ENCODE measurements at regions not wholly inside any gene's neighbourhood (a gene's known extent, or its start where the extent isn't known, plus 50 kb on each side); places are given as distances from the start of the nearest gene placed in this dataset.

GRCh38 chr18:64490207-64490606 lies 341.3 kb upstream of the LINC00305 start:
- no peak overlapping the region for H3K27ac ChIP-seq (ENCODE audit: low read depth, low read length, poor library complexity, severe bottlenecking)
- POLR2A ChIA-PET = interaction anchor here (0.6 to 1.1 kb wide), 2 partner anchors 51 to 289 kb away, joined by 4 read pairs; no protein-coding TSS in a partner anchor
- no peaks in the 10 kb centered on the region for H3K79me2 ChIP-seq (ENCODE audit: insufficient read depth, low read depth, low read length)
- H3K4me1 ChIP-seq (ENCODE audit: insufficient read depth, low read length, poor library complexity, severe bottlenecking) = no peaks in the 10 kb centered on the region
- no peak overlapping the region for H3K4me3 ChIP-seq (ENCODE audit: low read depth, low read length, poor library complexity, severe bottlenecking)
- intact Hi-C loops (cut with micrococcal nuclease; ENCODE audit: unreplicated experiment) = no loop called here
- no TSS peak for BruUV-seq (replicated peaks)
- no peaks in the 10 kb centered on the region for H3K9me2 ChIP-seq (ENCODE audit: insufficient read depth, low read length)
- CTCF ChIA-PET (ENCODE audit: unreplicated experiment) = no interaction called here
- no peak for DNase-seq (ENCODE audit: low spot score)
- no peaks in the 10 kb centered on the region for H3K9me3 ChIP-seq (ENCODE audit: low read length)
- H3K36me3 ChIP-seq (ENCODE audit: insufficient read depth, low read length) = no peaks in the 10 kb centered on the region
- no peak overlapping the region for H2AFZ ChIP-seq (ENCODE audit: low read length)
- H3K4me2 ChIP-seq (ENCODE audit: low read length) = no peak overlapping the region
- TF ChIP-seq EZH2phosphoT487 (IDR thresholded peaks at IDR 0.05; ENCODE audit: borderline replicate concordance, low read depth, low read length) (no peak), CTCF (conservative IDR thresholded peaks at IDR 0.05; ENCODE audit: low read length) (no peak)
- H4K20me1 ChIP-seq (ENCODE audit: insufficient read depth, low read length) = no peaks in the 10 kb centered on the region

GRCh38 chr18:64488698-64489097 lies 339.8 kb upstream of the LINC00305 start:
- no TSS peak for BruUV-seq (replicated peaks)

GRCh38 chr18:64474773-64475172 lies 325.9 kb upstream of the LINC00305 start:
- no peaks in the 10 kb centered on the region for H4K20me1 ChIP-seq (ENCODE audit: insufficient read depth, low read length)
- no peaks in the 10 kb centered on the region for H3K4me1 ChIP-seq (ENCODE audit: insufficient read depth, low read length, poor library complexity, severe bottlenecking)
- H2AFZ ChIP-seq (ENCODE audit: low read length) = no peak overlapping the region
- POLR2A ChIA-PET = no interaction called here
- intact Hi-C loops (cut with micrococcal nuclease; ENCODE audit: unreplicated experiment) = no loop called here
- no peak for TF ChIP-seq CTCF (conservative IDR thresholded peaks at IDR 0.05; ENCODE audit: low read length)
- TF ChIP-seq EZH2phosphoT487 (IDR thresholded peaks at IDR 0.05; ENCODE audit: borderline replicate concordance, low read depth, low read length) = no peak
- H3K79me2 ChIP-seq (ENCODE audit: insufficient read depth, low read depth, low read length) = no peaks in the 10 kb centered on the region
- H3K9me3 ChIP-seq (ENCODE audit: low read length) = no peaks in the 10 kb centered on the region
- DNase-seq (ENCODE audit: low spot score) = no peak
- BruUV-seq (replicated peaks) = no TSS peak
- CTCF ChIA-PET (ENCODE audit: unreplicated experiment) = no interaction called here
- no peaks in the 10 kb centered on the region for H3K9me2 ChIP-seq (ENCODE audit: insufficient read depth, low read length)
- H3K36me3 ChIP-seq (ENCODE audit: insufficient read depth, low read length) = no peaks in the 10 kb centered on the region
- no peak overlapping the region for H3K4me3 ChIP-seq (ENCODE audit: low read depth, low read length, poor library complexity, severe bottlenecking)
- H3K27ac ChIP-seq (ENCODE audit: low read depth, low read length, poor library complexity, severe bottlenecking) = no peak overlapping the region
- H3K4me2 ChIP-seq (ENCODE audit: low read length) = no peak overlapping the region

More at GRCh38 chr18:64488698-64489097, 339.8 kb upstream of the LINC00305 start:
- no peaks in the 10 kb centered on the region for H3K9me3 ChIP-seq (ENCODE audit: low read length)
- ChIA-PET CTCF (ENCODE audit: unreplicated experiment) (no interaction called here), POLR2A (no interaction called here)
- no peaks in the 10 kb centered on the region for H3K9me2 ChIP-seq (ENCODE audit: insufficient read depth, low read length)
- no peak overlapping the region for H2AFZ ChIP-seq (ENCODE audit: low read length)
- no peaks in the 10 kb centered on the region for H3K4me1 ChIP-seq (ENCODE audit: insufficient read depth, low read length, poor library complexity, severe bottlenecking)
- no peak overlapping the region for H3K4me3 ChIP-seq (ENCODE audit: low read depth, low read length, poor library complexity, severe bottlenecking)
- DNase-seq (ENCODE audit: low spot score) = no peak
- no peak overlapping the region for H3K4me2 ChIP-seq (ENCODE audit: low read length)
- no peaks in the 10 kb centered on the region for H4K20me1 ChIP-seq (ENCODE audit: insufficient read depth, low read length)
- intact Hi-C loops (cut with micrococcal nuclease; ENCODE audit: unreplicated experiment) = no loop called here
- TF ChIP-seq CTCF (conservative IDR thresholded peaks at IDR 0.05; ENCODE audit: low read length) (no peak), EZH2phosphoT487 (IDR thresholded peaks at IDR 0.05; ENCODE audit: borderline replicate concordance, low read depth, low read length) (no peak)
- H3K36me3 ChIP-seq (ENCODE audit: insufficient read depth, low read length) = no peaks in the 10 kb centered on the region
- no peaks in the 10 kb centered on the region for H3K79me2 ChIP-seq (ENCODE audit: insufficient read depth, low read depth, low read length)
- H3K27ac ChIP-seq (ENCODE audit: low read depth, low read length, poor library complexity, severe bottlenecking) = no peak overlapping the region
